ENCODE measurements at regions not wholly inside any gene's neighbourhood (a gene's known extent, or its start where the extent isn't known, plus 50 kb on each side); places are given as distances from the start of the nearest gene placed in this dataset.

DNA sequence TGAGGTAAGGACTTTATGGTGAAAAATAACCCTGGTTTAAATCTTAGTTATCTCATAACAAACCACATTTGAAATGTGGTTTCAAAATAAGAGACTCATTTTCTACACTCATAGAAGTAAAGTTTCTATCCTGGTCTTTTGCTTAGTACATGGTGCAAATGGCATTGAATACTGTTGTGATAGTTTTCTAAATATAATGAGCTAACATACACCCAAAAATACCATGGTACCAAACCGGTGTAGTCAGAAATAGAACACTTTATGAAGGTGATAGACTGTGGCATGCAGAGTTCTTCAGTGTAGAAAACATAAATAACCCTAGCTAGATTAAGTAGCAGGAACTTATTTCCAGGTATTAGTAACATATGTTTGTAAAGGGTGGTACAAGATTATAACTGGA, 629.4 kb downstream of the PLOD2 start:
- TF ChIP-seq MAX (IDR thresholded peaks at IDR 0.05) (no peak), CTCF (IDR thresholded peaks at IDR 0.05; ENCODE audit: low read depth, low read length, missing input control) (no peak), TAF1 (conservative IDR thresholded peaks at IDR 0.05) (no peak), EGR1 (IDR thresholded peaks at IDR 0.05; ENCODE audit: low read depth in 2 of 2) (no peak)
